NCI-H1092 (cell line): ENCODE measurements at regions not wholly inside any gene's neighbourhood (a gene's known extent, or its start where the extent isn't known, plus 50 kb on each side); places are given as distances from the start of the nearest gene placed in this dataset.
"Not testable (repeated sequence)": the region's sequence is repeated elsewhere in the genome, so short reads cannot be mapped to it uniquely, and the experiment has no call there.

Source experiments
- DNase-seq: peaks from one replicate; lab custom pipeline; 2025; lab: John Stamatoyannopoulos, UW

GRCh38 chrX:131595120-131595519 lies 51.2 kb downstream of the OR13H1 start:
- no peak for DNase-seq

DNA sequence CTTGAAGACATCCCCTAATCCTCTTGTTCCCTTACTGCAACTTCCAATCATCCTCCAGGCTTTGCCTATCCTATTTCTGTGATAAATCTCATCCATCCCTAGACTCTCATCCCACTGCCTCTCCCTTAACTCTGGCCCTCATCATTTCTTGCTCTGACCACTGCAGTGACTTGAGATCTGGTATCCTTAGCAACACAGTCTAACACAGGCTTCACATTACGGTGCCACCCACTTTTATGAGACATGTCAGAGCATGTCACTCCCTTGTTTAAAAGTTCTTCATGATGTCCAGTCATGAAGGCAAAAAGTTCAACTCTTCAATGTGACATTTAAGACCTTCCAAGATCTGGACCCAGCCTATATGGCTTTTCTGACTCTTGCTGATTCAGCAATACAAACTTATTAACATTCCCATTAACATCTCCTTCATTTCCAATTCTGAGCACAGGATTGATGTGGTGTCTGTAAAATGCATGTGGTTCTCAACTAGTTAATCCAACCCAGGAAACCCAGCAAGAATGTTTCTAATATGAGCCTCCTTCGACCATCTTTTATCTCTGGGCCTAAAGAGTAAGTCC lies 64.0 kb downstream of the OR13H1 start:
- no peak for DNase-seq

DNA sequence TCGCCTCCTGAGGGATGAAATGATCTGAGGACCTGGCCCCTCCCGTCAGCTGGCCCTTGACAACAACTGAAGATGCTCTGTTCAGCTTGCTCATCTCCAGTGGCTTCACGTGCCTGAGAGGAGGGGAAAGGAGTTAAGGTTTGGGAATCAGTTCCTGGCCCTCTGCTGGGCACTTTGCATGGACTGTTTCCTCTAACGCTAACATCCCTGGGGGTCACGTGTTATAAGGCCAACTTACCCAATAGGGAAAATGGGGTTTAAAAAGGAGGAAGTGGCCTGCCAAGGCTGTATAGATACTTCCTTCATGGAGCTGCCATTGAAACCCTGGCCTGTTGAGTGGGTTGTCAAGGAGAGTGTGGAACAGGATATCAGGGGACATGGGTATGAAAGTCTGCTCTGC lies 65.6 kb downstream of the OR13H1 start:
- no peak for DNase-seq

- no peak for DNase-seq
These were observed 69.4 kb downstream of the OR13H1 start for GRCh38 chrX:131613260-131613659.

GRCh38 chrX:131614241-131614640 lies 70.4 kb downstream of the OR13H1 start:
- DNase-seq, result no peak

DNA sequence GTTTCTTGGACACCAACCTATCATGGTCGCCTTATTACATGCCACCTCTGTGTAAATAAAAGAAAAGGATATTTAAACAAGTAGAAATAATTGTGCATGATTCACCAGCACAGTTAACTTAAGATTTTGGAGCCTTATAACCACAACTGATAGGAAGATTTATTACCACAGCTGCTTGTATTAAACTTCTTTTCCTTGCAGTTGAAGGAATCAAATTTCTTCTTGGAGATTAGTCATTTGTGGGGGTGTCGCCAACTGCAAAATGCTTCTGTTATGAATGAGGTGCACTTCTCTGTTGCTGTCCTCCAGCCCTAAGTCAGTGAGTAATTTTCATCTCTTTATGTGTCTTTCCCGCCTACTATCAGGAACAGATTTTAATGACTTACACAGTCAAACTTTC lies 73.3 kb downstream of the OR13H1 start:
- DNase-seq, result no peak

- no peak for DNase-seq
These were observed 77.8 kb downstream of the OR13H1 start for GRCh38 chrX:131621650-131622049.

DNA sequence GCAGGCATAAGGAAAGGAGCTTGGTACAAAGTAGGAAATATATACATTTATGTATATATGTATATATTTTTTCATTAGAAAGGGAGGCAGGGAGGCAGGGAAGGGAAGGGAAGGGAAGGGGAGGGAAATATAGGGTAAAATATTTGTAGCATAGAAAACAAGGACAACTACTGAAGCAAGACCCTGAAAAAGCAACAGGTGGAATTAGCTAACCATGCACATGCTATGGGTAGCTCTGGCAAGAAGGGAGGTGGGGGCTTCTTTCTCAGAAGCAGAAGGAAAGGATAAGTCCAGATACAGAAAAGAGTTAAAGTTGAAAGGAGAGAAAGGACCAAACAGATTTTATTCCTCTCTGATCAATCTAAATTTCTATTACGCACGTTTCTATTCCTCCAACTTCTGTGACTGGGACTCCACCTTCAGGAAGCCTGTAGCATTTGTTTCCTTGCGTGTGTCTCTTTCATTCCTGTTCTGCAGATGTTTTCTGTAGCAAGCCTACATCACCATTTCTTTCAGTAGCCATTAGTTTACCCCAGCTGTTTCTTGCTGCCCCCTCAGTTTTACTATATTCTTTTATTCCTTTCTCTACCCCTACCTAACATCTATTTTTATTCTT lies 82.9 kb downstream of the OR13H1 start:
- no peak for DNase-seq

DNA sequence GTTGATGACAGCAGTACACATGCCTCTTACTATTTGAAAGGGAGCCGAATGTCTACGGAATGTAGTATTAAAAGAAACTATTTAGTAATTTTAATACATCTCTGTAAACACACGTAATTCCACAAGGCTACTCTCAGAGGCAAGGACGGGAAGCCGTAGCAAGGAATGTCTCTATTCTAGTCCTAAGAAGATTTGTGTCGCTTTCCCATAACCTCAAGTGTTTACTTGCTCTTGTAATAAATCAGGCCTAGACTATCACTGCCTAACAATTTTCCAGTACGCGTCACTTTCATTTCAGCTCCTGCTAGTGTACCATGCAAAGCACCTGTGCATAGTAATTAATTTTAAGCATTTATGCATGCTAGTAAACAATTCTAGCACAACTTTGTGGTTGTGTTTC lies 86.7 kb downstream of the OR13H1 start:
- no peak for DNase-seq

- peak; percentile 49 for DNase-seq
These were observed 89.5 kb downstream of the OR13H1 start for GRCh38 chrX:131633285-131633917.

GRCh38 chrX:131634900-131635299 lies 91.0 kb downstream of the OR13H1 start:
- no peak for DNase-seq

DNA sequence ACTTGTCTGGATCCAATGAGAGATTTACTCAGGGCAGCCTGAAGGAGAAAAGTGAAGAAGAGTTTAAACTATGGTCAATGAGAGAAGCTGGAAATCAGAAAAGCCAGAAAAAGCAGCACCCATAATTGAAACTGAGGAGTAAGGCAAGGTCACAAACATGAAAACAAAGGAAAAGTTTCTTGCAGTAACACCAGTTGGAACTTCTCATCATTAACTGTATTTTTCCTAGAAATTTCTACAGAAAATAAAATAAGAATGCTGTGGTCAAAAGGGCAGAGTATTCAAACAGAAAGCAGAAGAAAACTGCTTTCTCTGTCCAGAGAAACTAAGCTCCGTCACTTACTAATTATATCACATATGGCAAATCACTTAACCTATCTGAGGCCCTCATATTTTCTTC lies 102.2 kb downstream of the OR13H1 start:
- DNase-seq, result no peak

DNA sequence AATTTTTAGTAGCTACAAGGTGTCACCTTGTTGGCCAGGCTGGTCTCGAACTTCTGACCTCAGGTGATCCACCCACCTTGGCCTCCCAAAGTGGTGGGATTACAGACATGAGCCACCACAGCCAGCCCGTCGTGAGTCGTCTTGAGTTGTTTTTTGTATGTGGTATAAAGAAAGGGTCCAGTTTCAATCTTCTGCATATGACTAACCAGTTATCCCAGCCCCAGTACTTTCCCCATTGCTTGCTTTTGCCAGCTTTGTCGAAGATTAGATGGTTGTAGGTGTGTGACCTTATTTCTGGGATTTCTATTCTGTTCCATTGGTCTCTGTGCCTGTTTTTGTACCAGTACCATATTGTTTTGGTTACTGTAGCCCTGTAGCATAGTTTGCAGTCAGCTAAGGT lies 105.9 kb downstream of the OR13H1 start:
- DNase-seq, result no peak

GRCh38 chrX:131650637-131651410 lies 107.0 kb downstream of the OR13H1 start:
- DNase-seq, result no peak

- DNase-seq, result not testable (repeated sequence)
These were observed 119.9 kb downstream of the OR13H1 start for GRCh38 chrX:131663726-131664125.

DNA sequence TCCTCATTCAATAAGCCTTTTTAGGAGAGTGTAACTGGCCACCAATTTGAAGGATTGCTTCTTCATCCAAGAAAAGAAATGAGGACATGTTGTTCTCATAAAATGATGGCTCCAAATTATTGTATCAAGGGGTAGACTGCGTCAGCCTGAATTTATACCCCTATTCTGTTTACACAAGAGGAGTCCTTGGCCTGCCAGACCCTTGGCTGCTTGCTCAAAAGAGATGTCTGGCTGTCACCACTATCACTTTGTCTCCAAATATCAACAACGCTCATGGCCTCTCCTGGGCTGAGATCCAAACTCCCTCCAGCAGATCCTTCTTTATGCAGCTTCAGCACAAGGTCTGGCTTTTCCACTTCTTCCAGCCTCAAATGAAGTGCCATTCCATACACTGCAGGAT lies 127.9 kb downstream of the OR13H1 start:
- no peak for DNase-seq

DNA sequence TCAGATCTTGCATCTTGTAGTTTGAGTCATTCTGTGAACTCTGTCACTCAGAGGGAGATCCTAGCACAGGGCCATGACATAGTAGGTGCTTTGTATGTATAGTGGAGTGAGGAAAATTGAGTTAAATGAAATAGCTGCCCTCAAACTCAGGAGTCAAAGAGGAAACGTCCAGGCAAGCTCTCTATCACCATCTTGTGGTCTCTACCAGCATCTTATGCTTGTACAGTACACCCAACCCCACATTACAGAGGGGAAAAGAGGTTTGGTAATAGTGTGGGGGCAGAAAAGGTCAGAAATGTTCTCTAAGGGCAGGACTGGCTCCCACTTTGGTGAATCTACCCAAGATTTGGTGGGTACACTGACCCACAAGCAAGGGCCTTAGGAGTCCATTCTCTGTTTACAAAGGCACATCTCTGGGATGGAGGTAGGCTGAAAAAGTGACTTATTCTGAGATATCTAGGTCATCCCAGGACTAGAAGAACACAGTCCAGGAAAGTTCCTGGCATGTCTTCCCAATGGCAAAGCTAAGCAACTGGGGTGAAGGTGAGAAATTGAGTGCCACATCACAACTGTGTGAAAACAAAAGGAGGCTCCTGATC lies 131.8 kb downstream of the OR13H1 start:
- DNase-seq, result peak; percentile 14

GRCh38 chrX:131677655-131678628 lies 134.1 kb downstream of the OR13H1 start:
- DNase-seq, result no peak

GRCh38 chrX:131682735-131683134 lies 138.9 kb downstream of the OR13H1 start:
- DNase-seq, result not testable (repeated sequence)

GRCh38 chrX:131693359-131693758 lies 149.5 kb downstream of the OR13H1 start:
- no peak for DNase-seq

GRCh38 chrX:131696989-131697388 lies 153.1 kb downstream of the OR13H1 start:
- not testable (repeated sequence) for DNase-seq
